ENCODE measurements at regions not wholly inside any gene's neighbourhood (a gene's known extent, or its start where the extent isn't known, plus 50 kb on each side); places are given as distances from the start of the nearest gene placed in this dataset.

DNA sequence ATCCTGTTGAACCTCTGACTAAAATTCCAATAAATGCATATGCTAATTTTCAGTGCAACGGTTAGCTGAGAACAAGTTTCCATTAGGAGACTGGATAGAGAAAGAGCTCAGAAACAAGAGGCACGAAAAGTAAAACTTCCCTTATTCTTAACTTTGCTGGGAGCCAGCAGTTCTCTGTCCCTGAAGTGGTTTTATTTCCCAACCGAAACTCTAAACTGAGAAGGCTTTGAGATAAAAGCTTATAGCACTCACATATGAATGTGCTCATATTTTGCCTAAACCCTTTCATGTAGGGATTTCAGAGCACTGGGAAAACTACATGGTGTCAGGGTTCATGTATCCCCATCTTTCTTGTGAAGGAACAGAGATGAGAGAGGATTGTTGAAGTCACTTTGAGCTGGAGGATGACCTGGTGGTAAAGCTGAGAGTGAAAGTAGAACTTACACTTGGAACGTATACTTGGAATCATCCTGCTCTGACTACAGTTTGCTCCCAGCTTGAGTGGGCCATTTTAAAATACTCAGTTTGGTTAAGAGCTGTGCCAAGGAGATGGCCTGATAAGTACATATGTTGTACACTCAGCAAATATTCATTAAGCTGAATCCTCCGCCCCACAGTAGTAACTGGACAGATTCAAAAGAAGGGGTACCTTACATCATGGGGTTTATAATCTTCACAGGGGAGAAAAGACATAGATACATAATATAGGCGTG is 324.2 kb upstream of the CNR1 start:
- Histone ChIP-seq H3K36me3 (ENCODE audit: control insufficient read depth, insufficient read depth, low read length) (no peaks in the 10 kb centered on the region), H3K27me3 (ENCODE audit: control insufficient read depth, insufficient read depth, low read length, poor library complexity, severe bottlenecking) (no peaks in the 10 kb centered on the region), H3K9me3 (ENCODE audit: control insufficient read depth, low read length) (no peaks in the 10 kb centered on the region), H3K4me3 (ENCODE audit: insufficient read depth, low read depth, low read length) (no peak overlapping the region), H3K4me1 (ENCODE audit: control insufficient read depth, insufficient read depth, low read length) (no peaks in the 10 kb centered on the region), H3K27ac (ENCODE audit: insufficient read depth, low read depth, low read length, poor library complexity, severe bottlenecking) (no peak overlapping the region)
- WGBS, 2 experiments: 91 to 94% methylated on average over 6 of the region's 6 CpGs

DNA sequence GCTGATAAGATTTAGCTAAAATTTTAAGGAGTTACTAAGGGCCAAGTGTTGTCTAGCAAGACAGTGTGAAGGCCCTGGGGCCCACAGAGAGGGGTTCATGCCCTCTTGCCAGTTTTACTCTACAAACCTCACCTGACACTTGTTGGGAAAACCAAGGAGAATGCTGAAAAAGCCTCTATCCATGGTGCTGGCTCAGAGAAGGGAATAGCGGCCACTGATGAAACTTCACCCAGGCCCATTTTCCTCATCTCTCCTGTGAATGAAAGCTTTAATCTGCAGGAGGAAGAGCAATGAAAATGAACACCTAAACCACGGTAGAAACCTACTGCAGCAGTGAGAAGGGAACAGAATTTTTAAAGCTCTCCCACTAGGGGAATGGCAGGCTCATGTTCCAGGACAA is 317.3 kb upstream of the CNR1 start:
- Histone ChIP-seq H3K4me1 (ENCODE audit: control insufficient read depth, insufficient read depth, low read length) (no peaks in the 10 kb centered on the region), H3K4me3 (ENCODE audit: insufficient read depth, low read depth, low read length) (no peak overlapping the region), H3K27ac (ENCODE audit: insufficient read depth, low read depth, low read length, poor library complexity, severe bottlenecking) (no peak overlapping the region), H3K9me3 (ENCODE audit: control insufficient read depth, low read length) (no peaks in the 10 kb centered on the region), H3K36me3 (ENCODE audit: control insufficient read depth, insufficient read depth, low read length) (no peaks in the 10 kb centered on the region), H3K27me3 (ENCODE audit: control insufficient read depth, insufficient read depth, low read length, poor library complexity, severe bottlenecking) (no peaks in the 10 kb centered on the region)
- WGBS, 2 experiments: 85 to 94% methylated on average over 2 of the region's 2 CpGs

DNA sequence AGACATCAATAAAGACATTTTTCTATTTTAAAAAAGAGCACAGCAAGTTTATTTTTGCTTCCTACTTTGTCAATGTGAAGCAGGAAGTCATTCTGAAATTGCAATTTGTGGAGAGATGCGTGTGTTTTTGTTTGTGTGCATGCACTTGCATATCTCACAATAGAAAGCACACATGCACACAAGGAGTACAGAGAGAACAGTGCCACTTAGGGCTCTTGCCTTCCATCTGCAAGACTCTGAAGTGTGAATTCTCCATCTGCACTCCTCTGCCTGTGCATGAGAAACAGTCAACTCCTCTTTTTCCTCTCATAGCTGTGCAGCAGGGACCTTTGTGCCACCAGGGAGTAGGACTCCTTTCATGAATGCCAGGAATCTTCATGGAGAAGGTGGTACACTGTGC is 316.3 kb upstream of the CNR1 start:
- Histone ChIP-seq H3K4me1 (ENCODE audit: control insufficient read depth, insufficient read depth, low read length) (no peaks in the 10 kb centered on the region), H3K27me3 (ENCODE audit: control insufficient read depth, insufficient read depth, low read length, poor library complexity, severe bottlenecking) (no peaks in the 10 kb centered on the region), H3K27ac (ENCODE audit: insufficient read depth, low read depth, low read length, poor library complexity, severe bottlenecking) (no peak overlapping the region), H3K36me3 (ENCODE audit: control insufficient read depth, insufficient read depth, low read length) (no peaks in the 10 kb centered on the region), H3K9me3 (ENCODE audit: control insufficient read depth, low read length) (no peaks in the 10 kb centered on the region), H3K4me3 (ENCODE audit: insufficient read depth, low read depth, low read length) (no peak overlapping the region)
- 89 to 100% methylated on average over 1 of the region's 1 CpG for WGBS, 2 experiments

DNA sequence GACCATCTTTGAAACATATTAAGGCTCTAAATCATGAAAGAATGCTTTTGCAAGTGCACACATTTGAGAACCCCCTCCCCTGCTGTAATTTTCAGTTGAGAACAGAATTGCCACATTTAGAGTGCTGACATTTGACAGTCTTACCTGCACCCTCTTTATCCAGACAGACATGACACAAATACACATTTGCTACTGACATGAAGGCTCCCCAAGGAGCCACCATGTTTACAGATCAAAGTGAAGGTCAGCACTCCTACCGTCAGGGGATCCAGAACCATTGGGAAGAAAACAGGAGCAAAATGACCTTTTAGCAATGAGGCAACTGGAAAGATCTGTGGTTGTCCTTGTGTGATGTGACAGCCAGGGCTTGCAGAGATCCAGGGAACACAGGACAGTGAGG is 315.4 kb upstream of the CNR1 start:
- no peaks in the 10 kb centered on the region for H3K9me3 ChIP-seq (ENCODE audit: control insufficient read depth, low read length)
- H3K4me3 ChIP-seq (ENCODE audit: insufficient read depth, low read depth, low read length): no peak overlapping the region
- WGBS, 2 experiments: 90 to 98% methylated on average over 1 of the region's 1 CpG
- no peaks in the 10 kb centered on the region for H3K4me1 ChIP-seq (ENCODE audit: control insufficient read depth, insufficient read depth, low read length)
- no peak overlapping the region for H3K27ac ChIP-seq (ENCODE audit: insufficient read depth, low read depth, low read length, poor library complexity, severe bottlenecking)
- no peaks in the 10 kb centered on the region for H3K36me3 ChIP-seq (ENCODE audit: control insufficient read depth, insufficient read depth, low read length)
- H3K27me3 ChIP-seq (ENCODE audit: control insufficient read depth, insufficient read depth, low read length, poor library complexity, severe bottlenecking): no peaks in the 10 kb centered on the region

DNA sequence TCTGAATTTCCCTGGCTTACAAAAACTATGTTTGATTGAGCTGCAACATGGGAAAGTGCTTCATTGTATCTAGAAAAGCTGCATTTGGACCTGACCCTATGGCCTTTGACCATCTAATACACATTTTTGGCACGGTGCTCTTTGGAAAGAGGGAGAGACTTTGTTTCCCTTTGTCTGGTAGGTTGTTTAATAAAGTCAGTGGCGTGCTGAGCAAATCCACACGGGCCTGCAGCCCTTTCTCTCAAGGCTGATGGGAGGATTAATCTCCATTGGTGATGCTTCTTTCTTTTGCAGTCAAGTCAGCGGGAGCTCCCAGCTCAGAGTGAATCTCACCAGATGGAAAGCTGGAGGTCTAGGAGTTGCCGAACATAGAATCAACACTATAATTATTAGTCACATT is 314.7 kb upstream of the CNR1 start:
- Histone ChIP-seq H3K27ac (ENCODE audit: insufficient read depth, low read depth, low read length, poor library complexity, severe bottlenecking) (no peak overlapping the region), H3K27me3 (ENCODE audit: control insufficient read depth, insufficient read depth, low read length, poor library complexity, severe bottlenecking) (no peaks in the 10 kb centered on the region), H3K4me3 (ENCODE audit: insufficient read depth, low read depth, low read length) (no peak overlapping the region), H3K36me3 (ENCODE audit: control insufficient read depth, insufficient read depth, low read length) (no peaks in the 10 kb centered on the region), H3K9me3 (ENCODE audit: control insufficient read depth, low read length) (no peaks in the 10 kb centered on the region), H3K4me1 (ENCODE audit: control insufficient read depth, insufficient read depth, low read length) (no peaks in the 10 kb centered on the region)
- WGBS, 2 experiments: 56 to 63% methylated on average over 3 to 4 of the region's 5 CpGs

DNA sequence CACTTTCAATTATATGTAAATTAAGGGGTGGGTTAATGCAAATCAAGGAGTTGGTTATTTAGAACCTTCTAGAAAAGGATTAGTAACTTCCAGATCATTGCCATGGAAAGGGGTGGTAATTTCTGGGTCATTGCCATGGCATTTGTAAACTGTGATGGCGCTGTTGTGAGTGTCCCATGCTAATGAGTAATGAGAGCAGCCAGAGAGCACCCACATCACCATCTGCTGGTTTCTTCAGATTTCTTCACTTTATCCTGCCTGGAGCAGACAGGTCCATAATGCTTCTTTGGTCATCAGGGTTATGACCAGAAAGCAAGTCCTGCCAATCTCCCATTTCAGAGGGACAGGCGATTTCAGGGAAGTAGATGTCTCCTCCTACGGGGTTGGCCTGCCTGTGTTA is 311.3 kb upstream of the CNR1 start:
- H3K9me3 ChIP-seq (ENCODE audit: control insufficient read depth, low read length): no peaks in the 10 kb centered on the region
- H3K27ac ChIP-seq (ENCODE audit: insufficient read depth, low read depth, low read length, poor library complexity, severe bottlenecking): no peak overlapping the region
- H3K4me3 ChIP-seq (ENCODE audit: insufficient read depth, low read depth, low read length): no peak overlapping the region
- no peaks in the 10 kb centered on the region for H3K36me3 ChIP-seq (ENCODE audit: control insufficient read depth, insufficient read depth, low read length)
- peaks cover 11% of the 10 kb centered on the region for H3K4me1 ChIP-seq (ENCODE audit: control insufficient read depth, insufficient read depth, low read length)
- H3K27me3 ChIP-seq (ENCODE audit: control insufficient read depth, insufficient read depth, low read length, poor library complexity, severe bottlenecking): no peaks in the 10 kb centered on the region
- WGBS, 2 experiments: 93 to 95% methylated on average over 3 of the region's 3 CpGs

DNA sequence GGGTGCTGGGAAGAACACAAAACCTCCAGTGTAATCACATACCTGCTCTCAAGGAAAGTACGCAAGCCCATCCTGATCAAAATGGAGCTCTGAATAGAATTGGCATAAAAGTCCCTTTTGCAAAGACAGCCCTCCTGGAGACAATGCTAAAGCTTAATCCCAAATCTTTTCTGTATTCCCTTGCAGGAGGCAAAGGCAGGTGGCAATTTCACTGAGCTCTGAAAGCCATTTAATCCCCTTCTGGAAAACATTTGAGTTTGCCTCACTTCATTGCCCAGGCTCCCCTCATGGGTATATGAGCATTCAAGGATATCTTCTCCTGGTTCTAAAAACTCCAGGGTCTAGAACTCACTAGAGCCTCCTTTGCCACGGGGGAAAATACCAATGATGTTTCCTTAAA is 310.2 kb upstream of the CNR1 start:
- Histone ChIP-seq H3K4me1 (ENCODE audit: control insufficient read depth, insufficient read depth, low read length) (peaks cover 11% of the 10 kb centered on the region), H3K4me3 (ENCODE audit: insufficient read depth, low read depth, low read length) (no peak overlapping the region), H3K27me3 (ENCODE audit: control insufficient read depth, insufficient read depth, low read length, poor library complexity, severe bottlenecking) (no peaks in the 10 kb centered on the region), H3K36me3 (ENCODE audit: control insufficient read depth, insufficient read depth, low read length) (no peaks in the 10 kb centered on the region), H3K27ac (ENCODE audit: insufficient read depth, low read depth, low read length, poor library complexity, severe bottlenecking) (no peak overlapping the region), H3K9me3 (ENCODE audit: control insufficient read depth, low read length) (no peaks in the 10 kb centered on the region)
- 81 to 86% methylated on average over 2 of the region's 2 CpGs for WGBS, 2 experiments

DNA sequence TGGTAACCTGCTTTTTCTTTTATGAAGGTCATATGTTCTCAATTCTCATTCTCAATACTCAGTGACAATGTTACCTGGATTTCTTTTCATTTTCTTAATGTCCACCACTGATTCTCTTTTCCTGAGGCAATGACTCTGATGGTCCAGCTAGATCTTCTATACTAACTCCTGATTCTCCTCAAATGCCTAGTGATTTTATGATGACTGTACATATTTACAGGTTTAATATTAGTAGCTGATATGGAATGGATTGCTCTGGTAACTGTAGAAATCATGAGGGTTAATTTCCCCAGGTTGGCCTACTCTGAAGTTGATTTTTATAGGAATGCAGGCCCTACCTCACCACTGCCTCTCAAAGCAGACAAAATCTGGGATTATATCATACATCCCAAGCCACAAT is 308.6 kb upstream of the CNR1 start:
- no peak overlapping the region for H3K4me3 ChIP-seq (ENCODE audit: insufficient read depth, low read depth, low read length)
- peaks cover 11% of the 10 kb centered on the region for H3K4me1 ChIP-seq (ENCODE audit: control insufficient read depth, insufficient read depth, low read length)
- H3K36me3 ChIP-seq (ENCODE audit: control insufficient read depth, insufficient read depth, low read length): no peaks in the 10 kb centered on the region
- no peaks in the 10 kb centered on the region for H3K9me3 ChIP-seq (ENCODE audit: control insufficient read depth, low read length)
- no peaks in the 10 kb centered on the region for H3K27me3 ChIP-seq (ENCODE audit: control insufficient read depth, insufficient read depth, low read length, poor library complexity, severe bottlenecking)
- H3K27ac ChIP-seq (ENCODE audit: insufficient read depth, low read depth, low read length, poor library complexity, severe bottlenecking): no peak overlapping the region

DNA sequence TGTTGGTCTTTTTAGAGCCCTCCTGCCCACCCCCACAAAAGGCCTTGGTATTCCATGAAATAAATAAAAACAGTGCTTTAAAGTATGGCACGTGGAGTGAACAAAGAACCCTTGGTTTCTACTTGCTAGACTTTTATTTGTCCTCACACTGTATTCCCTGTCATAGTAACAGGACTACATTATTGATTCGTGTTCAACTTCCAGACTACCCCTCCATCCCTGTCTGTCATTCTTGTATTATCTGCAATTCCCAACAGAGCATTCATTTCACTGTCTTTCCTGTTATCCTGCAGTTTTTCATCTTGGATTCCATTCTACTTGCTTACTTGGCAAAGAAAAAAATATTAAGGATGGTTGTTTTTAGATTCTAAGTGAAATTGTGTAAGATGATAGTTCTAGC is 307.4 kb upstream of the CNR1 start:
- no peak overlapping the region for H3K4me3 ChIP-seq (ENCODE audit: insufficient read depth, low read depth, low read length)
- 83 to 86% methylated on average over 2 of the region's 2 CpGs for WGBS, 2 experiments
- no peaks in the 10 kb centered on the region for H3K36me3 ChIP-seq (ENCODE audit: control insufficient read depth, insufficient read depth, low read length)
- no peaks in the 10 kb centered on the region for H3K9me3 ChIP-seq (ENCODE audit: control insufficient read depth, low read length)
- no peak overlapping the region for H3K27ac ChIP-seq (ENCODE audit: insufficient read depth, low read depth, low read length, poor library complexity, severe bottlenecking)
- peaks cover 11% of the 10 kb centered on the region for H3K4me1 ChIP-seq (ENCODE audit: control insufficient read depth, insufficient read depth, low read length)
- H3K27me3 ChIP-seq (ENCODE audit: control insufficient read depth, insufficient read depth, low read length, poor library complexity, severe bottlenecking): no peaks in the 10 kb centered on the region

DNA sequence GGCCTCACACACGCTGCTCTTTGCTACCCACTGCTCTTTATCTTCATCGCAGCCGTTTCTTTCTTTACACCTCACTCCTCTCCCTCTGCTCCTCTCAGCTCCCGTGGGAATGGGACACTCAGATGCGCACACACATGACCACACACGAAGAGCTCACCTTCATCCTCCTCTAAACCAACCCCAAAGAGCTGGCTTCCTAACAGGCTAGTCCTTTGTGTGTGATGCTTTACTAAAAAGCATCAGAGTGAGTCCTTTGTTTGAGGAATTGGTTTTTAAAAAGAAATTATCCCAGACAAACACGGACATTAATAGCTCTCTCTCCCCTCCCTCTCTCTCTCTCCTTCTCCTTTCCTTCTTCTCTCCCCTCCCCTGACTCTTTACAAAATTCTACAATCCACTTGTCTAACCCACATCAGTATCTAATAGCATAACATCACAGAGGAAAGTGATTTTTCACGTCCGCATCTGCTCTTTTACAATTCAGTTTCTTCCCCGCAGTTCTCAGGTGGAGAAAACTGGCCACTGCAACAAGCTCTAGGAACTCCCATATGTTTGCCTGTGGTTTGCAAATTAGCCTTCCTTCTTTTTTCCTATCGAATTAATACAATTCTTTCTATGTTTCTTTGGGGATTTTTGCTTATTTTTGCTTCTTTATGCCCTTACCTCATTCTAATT is 306.8 kb upstream of the CNR1 start:
- H3K4me3 ChIP-seq (ENCODE audit: insufficient read depth, low read depth, low read length): no peak overlapping the region
- 60 to 62% methylated on average over 11 of the region's 11 CpGs for WGBS, 2 experiments

More for the DNA sequence above, 306.8 kb upstream of the CNR1 start:
- Histone ChIP-seq H3K27ac (ENCODE audit: insufficient read depth, low read depth, low read length, poor library complexity, severe bottlenecking) (no peak overlapping the region), H3K9me3 (ENCODE audit: control insufficient read depth, low read length) (no peaks in the 10 kb centered on the region), H3K36me3 (ENCODE audit: control insufficient read depth, insufficient read depth, low read length) (no peaks in the 10 kb centered on the region), H3K4me1 (ENCODE audit: control insufficient read depth, insufficient read depth, low read length) (peaks cover 11% of the 10 kb centered on the region), H3K27me3 (ENCODE audit: control insufficient read depth, insufficient read depth, low read length, poor library complexity, severe bottlenecking) (no peaks in the 10 kb centered on the region)

Data from ectodermal cell (in vitro differentiated cells).